ENCODE measurements at regions not wholly inside any gene's neighbourhood (a gene's known extent, or its start where the extent isn't known, plus 50 kb on each side); places are given as distances from the start of the nearest gene placed in this dataset.
"Not testable (repeated sequence)": the region's sequence is repeated elsewhere in the genome, so short reads cannot be mapped to it uniquely, and the experiment has no call there.

- no peak for ATAC-seq (replicated peaks in 6 of 8)
- no peak overlapping the region for H3K4me3 ChIP-seq
- in situ Hi-C loops (cut with MboI; ENCODE audit: low pct_unique_long_range_greater_than_20kb in 2 of 9, low sequenced_read_pairs in 9 of 9, unreplicated experiment in 9 of 9): no loop called here
These were observed 640.6 kb upstream of the NRP1 start for GRCh38 chr10:33974976-33975478.

GRCh38 chr10:33968983-33969382 lies 634.5 kb upstream of the NRP1 start:
- no peak overlapping the region for H3K27ac ChIP-seq
- in situ Hi-C loops (cut with MboI; ENCODE audit: low pct_unique_long_range_greater_than_20kb in 2 of 9, low sequenced_read_pairs in 9 of 9, unreplicated experiment in 9 of 9): no loop called here
- WGBS, 10 experiments: 71 to 100% (median 100%) methylated on average over 1 of the region's 1 CpG; no CpG with 5 or more reads in 5 of the 10 experiments
- ATAC-seq (replicated peaks in 6 of 8): no peak
- H3K4me3 ChIP-seq: no peak overlapping the region
- H3K4me1 ChIP-seq (replicated peaks in 1 of 2): no peaks in the 10 kb centered on the region

More at GRCh38 chr10:33974976-33975478, 640.6 kb upstream of the NRP1 start:
- no peaks in the 10 kb centered on the region for H3K4me1 ChIP-seq (replicated peaks in 1 of 2)
- 23 to 87% (median 65%) methylated on average over 2 to 4 of the region's 4 CpGs for WGBS, 10 experiments
- H3K27ac ChIP-seq: no peak overlapping the region

GRCh38 chr10:33967606-33968120 lies 633.2 kb upstream of the NRP1 start:
- 0 to 100% (median 94%) methylated on average over 1 to 5 of the region's 5 CpGs for WGBS, 10 experiments
- Histone ChIP-seq H3K4me3 (no peak overlapping the region), H3K27ac (no peak overlapping the region), H3K4me1 (replicated peaks in 1 of 2) (no peaks in the 10 kb centered on the region)
- in situ Hi-C loops (cut with MboI; ENCODE audit: low pct_unique_long_range_greater_than_20kb in 2 of 9, low sequenced_read_pairs in 9 of 9, unreplicated experiment in 9 of 9): no loop called here
- no peak for ATAC-seq (replicated peaks in 6 of 8)

GRCh38 chr10:33966946-33967345 lies 632.5 kb upstream of the NRP1 start:
- in situ Hi-C loops (cut with MboI; ENCODE audit: low pct_unique_long_range_greater_than_20kb in 2 of 9, low sequenced_read_pairs in 9 of 9, unreplicated experiment in 9 of 9): no loop called here
- Histone ChIP-seq H3K4me3 (no peak overlapping the region), H3K27ac (no peak overlapping the region), H3K4me1 (replicated peaks in 1 of 2) (no peaks in the 10 kb centered on the region)
- 19 to 100% (median 91%) methylated on average over 1 to 4 of the region's 4 CpGs; no CpG with 5 or more reads in 2 of the 10 experiments for WGBS, 10 experiments
- ATAC-seq (replicated peaks in 6 of 8): peak in 2 of 8 experiments; percentile 61 to 99

- Histone ChIP-seq H3K4me1 (replicated peaks in 1 of 2) (no peaks in the 10 kb centered on the region), H3K27ac (no peak overlapping the region), H3K4me3 (no peak overlapping the region)
- WGBS, 10 experiments: 54 to 100% (median 81%) methylated on average over 1 to 5 of the region's 6 CpGs; no CpG with 5 or more reads in 2 of the 10 experiments
- no peak for ATAC-seq (replicated peaks in 6 of 8)
- in situ Hi-C loops (cut with MboI; ENCODE audit: low pct_unique_long_range_greater_than_20kb in 2 of 9, low sequenced_read_pairs in 9 of 9, unreplicated experiment in 9 of 9): no loop called here
These were observed 631.5 kb upstream of the NRP1 start for GRCh38 chr10:33965795-33966581.

- Histone ChIP-seq H3K4me1 (replicated peaks in 1 of 2) (no peaks in the 10 kb centered on the region), H3K27ac (no peak overlapping the region), H3K4me3 (no peak overlapping the region)
- no peak for ATAC-seq (replicated peaks in 6 of 8)
- in situ Hi-C loops (cut with MboI; ENCODE audit: low pct_unique_long_range_greater_than_20kb in 2 of 9, low sequenced_read_pairs in 9 of 9, unreplicated experiment in 9 of 9): no loop called here
- WGBS, 10 experiments: 66 to 100% (median 93%) methylated on average over 2 to 4 of the region's 4 CpGs; no CpG with 5 or more reads in 2 of the 10 experiments
These were observed 629.3 kb upstream of the NRP1 start for GRCh38 chr10:33963729-33964128.

GRCh38 chr10:33956322-33956721 lies 621.9 kb upstream of the NRP1 start:
- ATAC-seq (replicated peaks in 6 of 8); in situ Hi-C loops (cut with MboI; ENCODE audit: low pct_unique_long_range_greater_than_20kb in 2 of 9, low sequenced_read_pairs in 9 of 9, unreplicated experiment in 9 of 9); H3K4me1 ChIP-seq (replicated peaks in 1 of 2); H3K4me3 ChIP-seq; H3K27ac ChIP-seq: not testable (repeated sequence)
- 33 to 100% (median 72%) methylated on average over 2 to 4 of the region's 4 CpGs; no CpG with 5 or more reads in 2 of the 10 experiments for WGBS, 10 experiments

- H3K4me1 ChIP-seq (replicated peaks in 1 of 2): no peaks in the 10 kb centered on the region
- WGBS, 10 experiments: 70 to 100% (median 100%) methylated on average over 1 of the region's 1 CpG; no CpG with 5 or more reads in 3 of the 10 experiments
- in situ Hi-C loops (cut with MboI; ENCODE audit: low pct_unique_long_range_greater_than_20kb in 2 of 9, low sequenced_read_pairs in 9 of 9, unreplicated experiment in 9 of 9): no loop called here
- no peak overlapping the region for H3K27ac ChIP-seq
- H3K4me3 ChIP-seq: no peak overlapping the region
- no peak for ATAC-seq (replicated peaks in 6 of 8)
These were observed 621.2 kb upstream of the NRP1 start for GRCh38 chr10:33955676-33956075.

GRCh38 chr10:33952692-33953360 lies 618.4 kb upstream of the NRP1 start:
- Histone ChIP-seq H3K4me3 (no peak overlapping the region), H3K4me1 (replicated peaks in 1 of 2) (no peaks in the 10 kb centered on the region), H3K27ac (no peak overlapping the region)
- 62 to 100% (median 91%) methylated on average over 1 to 8 of the region's 8 CpGs for WGBS, 10 experiments
- in situ Hi-C loops (cut with MboI; ENCODE audit: low pct_unique_long_range_greater_than_20kb in 2 of 9, low sequenced_read_pairs in 9 of 9, unreplicated experiment in 9 of 9): no loop called here
- ATAC-seq (replicated peaks in 6 of 8): peak in 1 of 8 experiments; percentile 15

GRCh38 chr10:33950206-33950605 lies 615.7 kb upstream of the NRP1 start:
- in situ Hi-C loops (cut with MboI; ENCODE audit: low pct_unique_long_range_greater_than_20kb in 2 of 9, low sequenced_read_pairs in 9 of 9, unreplicated experiment in 9 of 9): no loop called here
- no peak overlapping the region for H3K4me3 ChIP-seq
- H3K4me1 ChIP-seq (replicated peaks in 1 of 2): no peaks in the 10 kb centered on the region
- WGBS, 10 experiments: 80 to 100% (median 89%) methylated on average over 1 of the region's 1 CpG; no CpG with 5 or more reads in 1 of the 10 experiments
- no peak for ATAC-seq (replicated peaks in 6 of 8)
- H3K27ac ChIP-seq: no peak overlapping the region

GRCh38 chr10:33947544-33947943 lies 613.1 kb upstream of the NRP1 start:
- peak in 4 of 8 experiments; percentile 29 to 54 (median 46) for ATAC-seq (replicated peaks in 6 of 8)
- Histone ChIP-seq H3K27ac (no peak overlapping the region), H3K4me3 (no peak overlapping the region), H3K4me1 (replicated peaks in 1 of 2) (no peaks in the 10 kb centered on the region)
- 55 to 91% (median 72%) methylated on average over 3 to 5 of the region's 5 CpGs; no CpG with 5 or more reads in 2 of the 10 experiments for WGBS, 10 experiments
- in situ Hi-C loops (cut with MboI; ENCODE audit: low pct_unique_long_range_greater_than_20kb in 2 of 9, low sequenced_read_pairs in 9 of 9, unreplicated experiment in 9 of 9): no loop called here

GRCh38 chr10:33945051-33945450 lies 610.6 kb upstream of the NRP1 start:
- ATAC-seq (replicated peaks in 6 of 8): peak in 1 of 8 experiments; percentile 32
- no peak overlapping the region for H3K4me3 ChIP-seq
- in situ Hi-C loops (cut with MboI; ENCODE audit: low pct_unique_long_range_greater_than_20kb in 2 of 9, low sequenced_read_pairs in 9 of 9, unreplicated experiment in 9 of 9): no loop called here

GRCh38 chr10:33942508-33942907 lies 608.0 kb upstream of the NRP1 start:
- H3K4me1 ChIP-seq (replicated peaks in 1 of 2): peaks cover 13 to 18% of the 10 kb centered on the region in 2 donors
- in situ Hi-C loops (cut with MboI; ENCODE audit: low pct_unique_long_range_greater_than_20kb in 2 of 9, low sequenced_read_pairs in 9 of 9, unreplicated experiment in 9 of 9): no loop called here
- H3K4me3 ChIP-seq: no peak overlapping the region
- ATAC-seq (replicated peaks in 6 of 8): no peak
- H3K27ac ChIP-seq: no peak overlapping the region
- WGBS, 10 experiments: 64 to 94% (median 80%) methylated on average over 1 to 6 of the region's 6 CpGs

More at GRCh38 chr10:33945051-33945450, 610.6 kb upstream of the NRP1 start:
- 0 to 100% (median 89%) methylated on average over 1 of the region's 1 CpG for WGBS, 10 experiments
- no peak overlapping the region for H3K27ac ChIP-seq
- peaks cover 0 to 2% of the 10 kb centered on the region in 2 donors for H3K4me1 ChIP-seq (replicated peaks in 1 of 2)
